Kidney epithelial cell (primary cell): ENCODE measurements at regions not wholly inside any gene's neighbourhood (a gene's known extent, or its start where the extent isn't known, plus 50 kb on each side); places are given as distances from the start of the nearest gene placed in this dataset.

Experiments
- DNase-seq: peaks from one replicate; pipeline ENCODE4 v3.0.0-alpha.2; 2010; ENCODE audit warnings: low read depth
- H3K27me3 ChIP-seq: 2 replicates; pipeline ENCODE4 v1.6.0; 2011; ENCODE audit warnings: low read length; ENCODE audit not compliant: control insufficient read depth, insufficient read depth
- H3K36me3 ChIP-seq: 2 replicates; pipeline ENCODE4 v1.5.1; 2011; ENCODE audit warnings: low read length; ENCODE audit not compliant: control insufficient read depth, insufficient read depth
- H3K4me3 ChIP-seq: 2 replicates; pipeline ENCODE4 v1.5.1; 2011; ENCODE audit warnings: low read depth, mild to moderate bottlenecking, control low read depth, low read length
- TF ChIP-seq, protein P1 (sequence below): IDR thresholded peaks from 2 replicates; pipeline ENCODE4 v1.5.1; 2011; ENCODE audit warnings: mild to moderate bottlenecking, moderate library complexity, low read length, control low read depth, inconsistent platforms; ENCODE audit not compliant: insufficient read depth, poor library complexity, severe bottlenecking

DNA sequence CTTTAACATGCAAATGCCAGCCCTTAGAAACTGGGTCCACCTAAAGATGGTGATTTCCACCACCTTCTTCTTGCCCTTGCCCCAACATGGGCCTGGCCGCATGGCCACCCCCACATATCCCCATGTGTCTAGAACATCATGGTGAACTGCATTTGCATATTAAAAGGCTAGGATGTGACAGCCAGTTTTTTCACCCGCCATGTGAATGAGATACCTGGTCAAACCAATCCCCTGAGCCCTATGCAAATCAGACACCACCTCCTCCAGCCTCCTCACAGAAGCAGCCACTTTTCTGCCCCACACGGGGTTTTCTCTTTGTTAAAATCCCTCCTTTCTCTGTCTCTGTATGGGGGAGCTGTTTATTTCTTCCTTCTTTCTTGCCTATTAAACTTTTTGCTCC lies 1322.5 kb downstream of the FSCB start:
- TF ChIP-seq, protein P1, sequence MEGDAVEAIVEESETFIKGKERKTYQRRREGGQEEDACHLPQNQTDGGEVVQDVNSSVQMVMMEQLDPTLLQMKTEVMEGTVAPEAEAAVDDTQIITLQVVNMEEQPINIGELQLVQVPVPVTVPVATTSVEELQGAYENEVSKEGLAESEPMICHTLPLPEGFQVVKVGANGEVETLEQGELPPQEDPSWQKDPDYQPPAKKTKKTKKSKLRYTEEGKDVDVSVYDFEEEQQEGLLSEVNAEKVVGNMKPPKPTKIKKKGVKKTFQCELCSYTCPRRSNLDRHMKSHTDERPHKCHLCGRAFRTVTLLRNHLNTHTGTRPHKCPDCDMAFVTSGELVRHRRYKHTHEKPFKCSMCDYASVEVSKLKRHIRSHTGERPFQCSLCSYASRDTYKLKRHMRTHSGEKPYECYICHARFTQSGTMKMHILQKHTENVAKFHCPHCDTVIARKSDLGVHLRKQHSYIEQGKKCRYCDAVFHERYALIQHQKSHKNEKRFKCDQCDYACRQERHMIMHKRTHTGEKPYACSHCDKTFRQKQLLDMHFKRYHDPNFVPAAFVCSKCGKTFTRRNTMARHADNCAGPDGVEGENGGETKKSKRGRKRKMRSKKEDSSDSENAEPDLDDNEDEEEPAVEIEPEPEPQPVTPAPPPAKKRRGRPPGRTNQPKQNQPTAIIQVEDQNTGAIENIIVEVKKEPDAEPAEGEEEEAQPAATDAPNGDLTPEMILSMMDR: no peak
- H3K4me3 ChIP-seq: no peak overlapping the region
- no peaks in the 10 kb centered on the region for H3K36me3 ChIP-seq
- no peaks in the 10 kb centered on the region for H3K27me3 ChIP-seq
- DNase-seq: no peak

DNA sequence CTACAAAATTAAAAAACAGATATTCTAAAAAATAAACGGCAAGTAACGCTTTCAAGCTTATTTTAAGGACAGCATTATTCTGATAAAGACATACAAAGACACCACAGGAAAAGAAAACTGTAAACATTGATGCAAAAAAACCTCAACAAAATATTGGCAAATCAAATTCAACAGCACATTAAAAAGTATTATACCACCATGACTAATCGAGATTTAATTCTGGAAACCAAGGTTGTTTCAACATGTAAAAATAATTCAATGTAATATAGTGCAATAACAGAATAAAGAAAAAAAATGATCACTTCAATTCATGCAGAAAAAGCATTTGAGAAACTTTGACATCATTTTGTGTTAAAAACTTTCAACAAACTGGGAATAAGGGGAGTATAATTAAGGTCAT lies 1323.2 kb downstream of the FSCB start:
- H3K27me3 ChIP-seq: no peaks in the 10 kb centered on the region
- no peaks in the 10 kb centered on the region for H3K36me3 ChIP-seq
- TF ChIP-seq, protein P1: no peak
- H3K4me3 ChIP-seq: no peak overlapping the region
- no peak for DNase-seq

- Histone ChIP-seq H3K36me3 (no peaks in the 10 kb centered on the region), H3K4me3 (no peak overlapping the region), H3K27me3 (no peaks in the 10 kb centered on the region)
- TF ChIP-seq, protein P1: no peak
- DNase-seq: no peak
Observed at GRCh38 chr14:43175896-43176295, 1331.2 kb downstream of the FSCB start.

- H3K4me3 ChIP-seq: no peak overlapping the region
- TF ChIP-seq, protein P1: no peak
- H3K27me3 ChIP-seq: no peaks in the 10 kb centered on the region
- no peak for DNase-seq
- H3K36me3 ChIP-seq: no peaks in the 10 kb centered on the region
Observed at GRCh38 chr14:43172899-43173548, 1334.1 kb downstream of the FSCB start.

GRCh38 chr14:43169722-43170121 lies 1337.4 kb downstream of the FSCB start:
- Histone ChIP-seq H3K27me3 (no peaks in the 10 kb centered on the region), H3K4me3 (no peak overlapping the region), H3K36me3 (no peaks in the 10 kb centered on the region)
- TF ChIP-seq, protein P1: no peak
- DNase-seq: no peak

- no peaks in the 10 kb centered on the region for H3K27me3 ChIP-seq
- TF ChIP-seq, protein P1: no peak
Observed at GRCh38 chr14:43168371-43168925, 1338.6 kb downstream of the FSCB start.

More at GRCh38 chr14:43168371-43168925, 1338.6 kb downstream of the FSCB start:
- Histone ChIP-seq H3K36me3 (no peaks in the 10 kb centered on the region), H3K4me3 (no peak overlapping the region)
- DNase-seq: no peak
